HepG2 (cell line): ENCODE measurements at regions not wholly inside any gene's neighbourhood (a gene's known extent, or its start where the extent isn't known, plus 50 kb on each side); places are given as distances from the start of the nearest gene placed in this dataset.

Experiments used
- MYPOP ChIP-seq: sonication (generic); formaldehyde crosslinking; IDR thresholded peaks from 2 replicates; pipeline ENCODE4 v1.8.1; 2023; ENCODE audit warnings: mild to moderate bottlenecking, moderate library complexity, missing genetic modification reagents
- PBX3 ChIP-seq: sonication (generic); formaldehyde crosslinking; IDR thresholded peaks from 2 replicates; pipeline ENCODE4 v1.8.1; 2023; ENCODE audit warnings: missing genetic modification reagents, inconsistent platforms, borderline replicate concordance
- POLR2A ChIP-seq, 2 experiments: IDR thresholded peaks; 2 replicates each; pipeline ENCODE4 v1.6.1; 2011; ENCODE audit warnings: low read depth in 2 of 2, low read length in 2 of 2, mild to moderate bottlenecking in 1 of 2, moderate library complexity in 1 of 2; ENCODE audit not compliant: insufficient read depth in 1 of 2
- REPIN1 ChIP-seq: sonication (generic); formaldehyde crosslinking; IDR thresholded peaks from 2 replicates; pipeline ENCODE4 v1.8.0; 2022; ENCODE audit warnings: missing genetic modification reagents, low read depth, mild to moderate bottlenecking, borderline replicate concordance
- ZBTB10 ChIP-seq: sonication (generic); formaldehyde crosslinking; IDR thresholded peaks from 2 replicates; pipeline ENCODE4 v1.4.0; 2020; ENCODE audit warnings: missing genetic modification reagents, borderline replicate concordance

GRCh38 chr1:37255136-37255795 lies 219.1 kb upstream of the ZC3H12A start:
- no peak for TF ChIP-seq PBX3
- TF ChIP-seq ZBTB10 (CRISPR knock-in tag) = no peak
- TF ChIP-seq POLR2A (IDR thresholded peaks at IDR 0.05; ENCODE audit: insufficient read depth in 1 of 2, low read depth in 2 of 2, low read length in 2 of 2) = no peak
- TF ChIP-seq REPIN1 = no peak
- TF ChIP-seq MYPOP = no peak
